ENCODE measurements at regions not wholly inside any gene's neighbourhood (a gene's known extent, or its start where the extent isn't known, plus 50 kb on each side); places are given as distances from the start of the nearest gene placed in this dataset.

- TF ChIP-seq, protein P1, sequence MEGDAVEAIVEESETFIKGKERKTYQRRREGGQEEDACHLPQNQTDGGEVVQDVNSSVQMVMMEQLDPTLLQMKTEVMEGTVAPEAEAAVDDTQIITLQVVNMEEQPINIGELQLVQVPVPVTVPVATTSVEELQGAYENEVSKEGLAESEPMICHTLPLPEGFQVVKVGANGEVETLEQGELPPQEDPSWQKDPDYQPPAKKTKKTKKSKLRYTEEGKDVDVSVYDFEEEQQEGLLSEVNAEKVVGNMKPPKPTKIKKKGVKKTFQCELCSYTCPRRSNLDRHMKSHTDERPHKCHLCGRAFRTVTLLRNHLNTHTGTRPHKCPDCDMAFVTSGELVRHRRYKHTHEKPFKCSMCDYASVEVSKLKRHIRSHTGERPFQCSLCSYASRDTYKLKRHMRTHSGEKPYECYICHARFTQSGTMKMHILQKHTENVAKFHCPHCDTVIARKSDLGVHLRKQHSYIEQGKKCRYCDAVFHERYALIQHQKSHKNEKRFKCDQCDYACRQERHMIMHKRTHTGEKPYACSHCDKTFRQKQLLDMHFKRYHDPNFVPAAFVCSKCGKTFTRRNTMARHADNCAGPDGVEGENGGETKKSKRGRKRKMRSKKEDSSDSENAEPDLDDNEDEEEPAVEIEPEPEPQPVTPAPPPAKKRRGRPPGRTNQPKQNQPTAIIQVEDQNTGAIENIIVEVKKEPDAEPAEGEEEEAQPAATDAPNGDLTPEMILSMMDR (IDR thresholded peaks at IDR 0.05), result no peak
- TF ChIP-seq EZH2 (IDR thresholded peaks at IDR 0.05; ENCODE audit: borderline replicate concordance, insufficient read depth, low read depth, low read length, poor library complexity, severe bottlenecking), result no peak
These were observed 243.5 kb upstream of the PREP start for GRCh38 chr6:105646391-105646867.
